ENCODE measurements at regions not wholly inside any gene's neighbourhood (a gene's known extent, or its start where the extent isn't known, plus 50 kb on each side); places are given as distances from the start of the nearest gene placed in this dataset.

- no peaks in the 10 kb centered on the region for H3K9me3 ChIP-seq (ENCODE audit: low read length)
- no peak overlapping the region for H3K4me3 ChIP-seq (replicated peaks in 1 of 3; ENCODE audit: insufficient read depth in 1 of 3, low read depth in 2 of 3, low read length in 3 of 3)
- BruUV-seq (replicated peaks) = no TSS peak
- in situ Hi-C loops (cut with HindIII; ENCODE audit: extremely low pct_ligation_motif_present, low pct_unique_long_range_greater_than_20kb) (no loop called here), intact Hi-C loops (cut with micrococcal nuclease; ENCODE audit: unreplicated experiment) (no loop called here)
- no peak overlapping the region for H2AFZ ChIP-seq (ENCODE audit: low read length)
- TF ChIP-seq KLF9 (CRISPR knock-in tag; IDR thresholded peaks at IDR 0.05; ENCODE audit: low read depth) (no peak), MED8 (CRISPR knock-in tag; IDR thresholded peaks at IDR 0.05; ENCODE audit: insufficient replicate concordance) (no peak), ZNF567 (CRISPR knock-in tag; IDR thresholded peaks at IDR 0.05; ENCODE audit: borderline replicate concordance) (no peak)
- WGBS (ENCODE audit: low lambda C conversion rate) = 40% methylated on average over 7 of the region's 8 CpGs
- FAIRE-seq (no peak), DNase-seq (ENCODE audit: low spot score) (no peak), ATAC-seq (no peak)
- no peaks in the 10 kb centered on the region for H3K36me3 ChIP-seq (replicated peaks in 1 of 2; ENCODE audit: control insufficient read depth in 1 of 2, insufficient read depth in 2 of 2, low read length in 2 of 2)
- peaks cover 4 to 26% of the 10 kb centered on the region in 2 experiments; a peak in 4 of 5 replicates for H3K27me3 ChIP-seq (ENCODE audit: control insufficient read depth in 1 of 2, insufficient read depth in 2 of 2, low read length in 2 of 2)
- H3K27ac ChIP-seq (ENCODE audit: extremely low read length, insufficient read depth, low read length) = no peak overlapping the region
- H3K4me1 ChIP-seq (ENCODE audit: insufficient read depth, low read length) = no peaks in the 10 kb centered on the region
- H3K9ac ChIP-seq (ENCODE audit: insufficient read depth, low read depth, low read length) = no peak overlapping the region
- no peaks in the 10 kb centered on the region for H4K20me1 ChIP-seq (ENCODE audit: insufficient read depth, low read length)
- H3K4me2 ChIP-seq (ENCODE audit: low read depth, low read length) = no peak overlapping the region
- ChIA-PET POLR2A (no interaction called here), CTCF (ENCODE audit: low intra/inter-chr PET ratio, low total read pairs) (interaction anchor here (1.5 kb wide), 1 partner anchor 51 kb away, joined by 3 read pairs; no protein-coding TSS in a partner anchor)
- no peaks in the 10 kb centered on the region for H3K79me2 ChIP-seq (ENCODE audit: insufficient read depth, low read length)
These were observed 103.4 kb downstream of the MRPL14 start for GRCh38 chr6:44023586-44024454.

DNA sequence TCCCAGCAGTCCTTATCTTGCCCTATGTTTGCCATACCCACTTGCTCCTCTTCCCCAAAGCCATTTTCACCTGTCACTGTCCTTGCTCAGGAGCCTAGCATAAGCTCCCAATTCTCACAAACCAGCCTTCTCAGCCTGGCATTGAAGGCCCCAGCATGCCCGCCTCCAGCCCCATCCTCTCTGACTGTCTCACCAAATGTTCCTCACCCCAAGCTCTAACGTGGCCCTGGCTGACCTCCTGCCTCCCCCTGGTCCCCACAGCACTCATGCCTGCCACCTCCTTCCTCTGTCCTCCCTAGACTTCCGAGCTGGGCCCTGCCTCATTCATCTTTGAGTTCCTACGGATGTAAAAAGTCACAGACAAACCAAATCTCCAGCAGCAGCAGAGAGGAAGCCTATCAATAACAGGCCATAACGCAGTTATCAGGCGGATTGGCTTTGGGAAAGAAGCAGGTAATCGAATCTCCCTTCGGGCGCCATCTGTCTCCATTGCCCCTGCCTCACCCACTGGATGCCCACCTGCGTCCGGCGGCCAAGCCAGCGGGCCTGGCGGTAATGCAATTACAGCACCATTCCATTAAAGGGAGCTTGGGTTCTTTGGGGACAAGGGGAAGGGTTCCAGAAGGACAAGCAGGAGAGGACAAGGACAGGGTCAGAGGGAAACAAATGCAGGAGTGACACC, 104.4 kb downstream of the MRPL14 start:
- DNase-seq (ENCODE audit: low spot score) (no peak), ATAC-seq (no peak), FAIRE-seq (no peak)
- Histone ChIP-seq H4K20me1 (ENCODE audit: insufficient read depth, low read length) (no peaks in the 10 kb centered on the region), H3K9me3 (ENCODE audit: low read length) (no peaks in the 10 kb centered on the region), H3K27ac (ENCODE audit: extremely low read length, insufficient read depth, low read length) (no peak overlapping the region), H3K4me3 (replicated peaks in 1 of 3; ENCODE audit: insufficient read depth in 1 of 3, low read depth in 2 of 3, low read length in 3 of 3) (no peak overlapping the region), H3K4me1 (ENCODE audit: insufficient read depth, low read length) (no peaks in the 10 kb centered on the region), H2AFZ (ENCODE audit: low read length) (no peak overlapping the region), H3K4me2 (ENCODE audit: low read depth, low read length) (no peak overlapping the region), H3K79me2 (ENCODE audit: insufficient read depth, low read length) (no peaks in the 10 kb centered on the region), H3K9ac (ENCODE audit: insufficient read depth, low read depth, low read length) (no peak overlapping the region), H3K27me3 (ENCODE audit: control insufficient read depth in 1 of 2, insufficient read depth in 2 of 2, low read length in 2 of 2) (peaks cover 4 to 26% of the 10 kb centered on the region in 2 experiments; a peak in 4 of 5 replicates), H3K36me3 (replicated peaks in 1 of 2; ENCODE audit: control insufficient read depth in 1 of 2, insufficient read depth in 2 of 2, low read length in 2 of 2) (no peaks in the 10 kb centered on the region)
- intact Hi-C loops (cut with micrococcal nuclease; ENCODE audit: unreplicated experiment) = no loop called here
- no TSS peak for BruUV-seq (replicated peaks)
- ChIA-PET POLR2A (no interaction called here), CTCF (ENCODE audit: low intra/inter-chr PET ratio, low total read pairs) (no interaction called here)
- WGBS (ENCODE audit: low lambda C conversion rate) = 51% methylated on average over 14 of the region's 14 CpGs
- in situ Hi-C loops (cut with HindIII; ENCODE audit: extremely low pct_ligation_motif_present, low pct_unique_long_range_greater_than_20kb) = no loop called here
- TF ChIP-seq MED8 (CRISPR knock-in tag; IDR thresholded peaks at IDR 0.05; ENCODE audit: insufficient replicate concordance) (no peak), ZNF576 (CRISPR knock-in tag; IDR thresholded peaks at IDR 0.05) (no peak), SMYD3 (CRISPR knock-in tag; IDR thresholded peaks at IDR 0.05) (no peak), CC2D1A (CRISPR knock-in tag; IDR thresholded peaks at IDR 0.05) (no peak), SIN3A (IDR thresholded peaks at IDR 0.05; ENCODE audit: borderline replicate concordance, low read depth, low read length) (no peak), PHF8 (CRISPR knock-in tag; IDR thresholded peaks at IDR 0.05) (no peak), ZNF616 (CRISPR knock-in tag; IDR thresholded peaks at IDR 0.05; ENCODE audit: low read depth) (no peak), ATF5 (CRISPR knock-in tag; IDR thresholded peaks at IDR 0.05; ENCODE audit: low read depth) (no peak), NR3C1 (CRISPR knock-in tag; IDR thresholded peaks at IDR 0.05) (no peak), ZNF333 (CRISPR knock-in tag; IDR thresholded peaks at IDR 0.05; ENCODE audit: borderline replicate concordance) (no peak), SOX5 (CRISPR knock-in tag; IDR thresholded peaks at IDR 0.05; ENCODE audit: borderline replicate concordance) (no peak), ZNF550 (CRISPR knock-in tag; IDR thresholded peaks at IDR 0.05; ENCODE audit: borderline replicate concordance) (no peak), ZNF484 (CRISPR knock-in tag; IDR thresholded peaks at IDR 0.05; ENCODE audit: borderline replicate concordance, low read depth) (no peak), PPARG (CRISPR knock-in tag; conservative IDR thresholded peaks at IDR 0.05) (no peak), ZNF251 (CRISPR knock-in tag; IDR thresholded peaks at IDR 0.05) (no peak), ZNF652 (CRISPR knock-in tag; IDR thresholded peaks at IDR 0.05; ENCODE audit: borderline replicate concordance, low read depth) (no peak)
